H1 (cell line): ENCODE measurements at regions not wholly inside any gene's neighbourhood (a gene's known extent, or its start where the extent isn't known, plus 50 kb on each side); places are given as distances from the start of the nearest gene placed in this dataset.
A peak's percentile ranks its signal among the peaks of the same experiment; 100 is the strongest.

Experiments used
- CTCF ChIA-PET: fragments of 300-600 bp; sonication (Branson Sonifier 250); formaldehyde crosslinking; loops from one replicate; lab custom pipeline; 2021; ENCODE audit not compliant: partially characterized antibody; lab: Charles Lee
- POLR2A ChIA-PET: fragments of 300-600 bp; sonication (Branson Sonifier 250); formaldehyde crosslinking; loops from one replicate; lab custom pipeline; 2021; ENCODE audit warnings: inconsistent platforms; ENCODE audit not compliant: partially characterized antibody; lab: Charles Lee
- DNase-seq, 2 experiments: peaks; one replicate each; pipeline versions ENCODE4 v3.0.0 to v3.0.0-alpha.2; 2010 to 2022; ENCODE audit warnings: low spot score in 2 of 2, low read depth in 1 of 2, mixed read lengths in 1 of 2
- FAIRE-seq: peaks from 2 replicates; lab custom pipeline; 2011; peaks lifted over from hg19 to GRCh38; lab: Jason Lieb, UNC
- H2AFZ ChIP-seq: 2 replicates; pipeline ENCODE4 v1.8.1; 2012; ENCODE audit warnings: low read length, inconsistent platforms
- H2AK5ac ChIP-seq: 2 replicates; pipeline ENCODE4 v1.6.1; 2013; ENCODE audit warnings: low read depth, low read length
- H2BK120ac ChIP-seq: replicated peaks from 2 replicates; pipeline ENCODE3; 2013; ENCODE audit warnings: low read depth, low read length, inconsistent platforms
- H2BK12ac ChIP-seq: 2 replicates; pipeline ENCODE4 v1.6.1; 2013; ENCODE audit warnings: low read depth, low read length
- H2BK15ac ChIP-seq: 2 replicates; pipeline ENCODE4 v1.6.1; 2013; ENCODE audit warnings: low read length
- H2BK20ac ChIP-seq: 2 replicates; pipeline ENCODE4 v1.6.1; 2013; ENCODE audit warnings: low read length
- H2BK5ac ChIP-seq: 2 replicates; pipeline ENCODE4 v1.6.1; 2013; ENCODE audit warnings: low read depth, low read length
- H3K14ac ChIP-seq: 2 replicates; pipeline ENCODE4 v1.6.1; 2013; ENCODE audit warnings: inconsistent platforms; ENCODE audit not compliant: insufficient read length
- H3K18ac ChIP-seq: 2 replicates; pipeline ENCODE4 v1.6.1; 2013; ENCODE audit warnings: low read length; ENCODE audit errors: extremely low read depth
- H3K23ac ChIP-seq: 2 replicates; pipeline ENCODE4 v1.6.1; 2013; ENCODE audit warnings: inconsistent platforms; ENCODE audit not compliant: insufficient read length
- H3K23me2 ChIP-seq: 2 replicates; pipeline ENCODE4 v1.6.1; 2013; ENCODE audit warnings: low read depth, low read length
- H3K27ac ChIP-seq: 2 replicates; pipeline ENCODE4 v1.6.1; 2011; ENCODE audit warnings: low read depth, low read length, inconsistent platforms
- H3K27me3 ChIP-seq, 4 experiments: replicated peaks in 1 of 4; 1 replicate in 1 of 4; 2 replicates in 3 of 4; pipeline versions ENCODE4 v1.6.1 to v1.8.1; 2011 to 2013; ENCODE audit warnings: low read length in 3 of 4, mild to moderate bottlenecking in 3 of 4, inconsistent platforms in 2 of 4, mixed read lengths in 2 of 4, moderate library complexity in 1 of 4; ENCODE audit not compliant: control insufficient read depth in 3 of 4, insufficient read depth in 3 of 4; ENCODE audit errors: extremely low read depth in 1 of 4
- H3K36me3 ChIP-seq, 4 experiments: 2 replicates each; pipeline versions ENCODE4 v1.6.1 to v1.8.1; 2011 to 2013; ENCODE audit warnings: mild to moderate bottlenecking in 4 of 4, low read length in 3 of 4, moderate library complexity in 2 of 4, control low read depth in 1 of 4, inconsistent platforms in 1 of 4; ENCODE audit not compliant: insufficient read depth in 4 of 4, control insufficient read depth in 2 of 4
- H3K4ac ChIP-seq: replicated peaks from 2 replicates; pipeline ENCODE3; 2013; ENCODE audit warnings: low read length, low read depth, mixed read lengths, inconsistent platforms; ENCODE audit not compliant: insufficient read length
- H3K4me1 ChIP-seq, 4 experiments: replicated peaks in 1 of 4; 1 replicate in 1 of 4; 2 replicates in 3 of 4; pipeline versions ENCODE4 v1.6.1 to v1.8.1; 2011 to 2013; ENCODE audit warnings: low read length in 3 of 4, inconsistent platforms in 2 of 4, mixed read lengths in 1 of 4; ENCODE audit not compliant: insufficient read depth in 4 of 4, control insufficient read depth in 3 of 4
- H3K4me2 ChIP-seq, 2 experiments: 2 replicates each; pipeline versions ENCODE4 v1.6.1 to v1.8.1; 2011 to 2013; ENCODE audit warnings: low read depth in 2 of 2, low read length in 2 of 2, control low read depth in 1 of 2, inconsistent platforms in 1 of 2, mild to moderate bottlenecking in 1 of 2; ENCODE audit not compliant: insufficient read depth in 1 of 2
- H3K4me3 ChIP-seq, 4 experiments: fragments of 200-600, 300-600 bp in 1 of 4; sonication (generic), shearing (Covaris generic), sonication (Bioruptor Twin) in 1 of 4; 2 replicates each; pipeline versions ENCODE4 v1.5.1 to v1.8.1; 2011 to 2016; ENCODE audit warnings: low read length in 4 of 4, low read depth in 3 of 4, control low read depth in 2 of 4, inconsistent platforms in 2 of 4, mild to moderate bottlenecking in 2 of 4, mixed read lengths in 1 of 4, moderate library complexity in 1 of 4; ENCODE audit not compliant: insufficient read depth in 2 of 4; ENCODE audit errors: extremely low read depth in 1 of 4
- H3K56ac ChIP-seq: replicated peaks from 2 replicates; pipeline ENCODE3; 2013; ENCODE audit warnings: low read depth, mild to moderate bottlenecking, mixed read lengths, low read length, inconsistent platforms; ENCODE audit not compliant: insufficient read length
- H3K79me1 ChIP-seq: 2 replicates; pipeline ENCODE4 v1.6.1; 2013; ENCODE audit warnings: low read depth, low read length, control low read depth
- H3K79me2 ChIP-seq, 2 experiments: 2 replicates each; pipeline versions ENCODE4 v1.6.1 to v1.8.1; 2012 to 2013; ENCODE audit warnings: low read length in 2 of 2, mild to moderate bottlenecking in 2 of 2, inconsistent platforms in 1 of 2; ENCODE audit not compliant: insufficient read depth in 2 of 2, control insufficient read depth in 1 of 2
- H3K9ac ChIP-seq, 4 experiments: replicated peaks in 1 of 4; 1 replicate in 1 of 4; 2 replicates in 3 of 4; pipeline versions ENCODE4 v1.6.1 to v1.8.1; 2011 to 2013; ENCODE audit warnings: low read depth in 3 of 4, low read length in 3 of 4, control low read depth in 2 of 4, mild to moderate bottlenecking in 2 of 4, moderate library complexity in 2 of 4, inconsistent platforms in 1 of 4; ENCODE audit errors: extremely low read depth in 1 of 4
- H3K9me3 ChIP-seq, 2 experiments: 2 replicates each; pipeline versions ENCODE4 v1.6.1 to v1.8.1; 2012 to 2013; ENCODE audit warnings: mild to moderate bottlenecking in 2 of 2, moderate library complexity in 2 of 2, control low read depth in 1 of 2, inconsistent platforms in 1 of 2, low read depth in 1 of 2, low read length in 1 of 2, mixed read lengths in 1 of 2; ENCODE audit not compliant: insufficient read depth in 2 of 2
- H4K20me1 ChIP-seq, 2 experiments: replicated peaks in 1 of 2; 2 replicates each; pipeline versions ENCODE3 to v1.8.1; 2011 to 2013; ENCODE audit warnings: inconsistent platforms in 2 of 2, low read length in 2 of 2, mild to moderate bottlenecking in 1 of 2; ENCODE audit not compliant: insufficient read depth in 2 of 2, control insufficient read depth in 1 of 2
- H4K5ac ChIP-seq: 2 replicates; pipeline ENCODE4 v1.6.1; 2013; ENCODE audit warnings: low read length, low read depth, mixed read lengths, inconsistent platforms; ENCODE audit not compliant: insufficient read length
- H4K8ac ChIP-seq: 2 replicates; pipeline ENCODE4 v1.8.0; 2013; ENCODE audit warnings: mild to moderate bottlenecking, moderate library complexity, low read length, inconsistent platforms; ENCODE audit not compliant: insufficient read depth; ENCODE audit errors: extremely low read depth
- H4K91ac ChIP-seq: replicated peaks from 2 replicates; pipeline ENCODE3; 2013; ENCODE audit warnings: low read length, mixed read lengths, inconsistent platforms; ENCODE audit not compliant: insufficient read length
- CEBPB ChIP-seq: IDR thresholded peaks from 2 replicates; pipeline ENCODE4 v1.6.1; 2012; ENCODE audit warnings: low read depth, low read length
- EP300 ChIP-seq, 2 experiments: IDR thresholded peaks; 1 replicate in 1 of 2; 2 replicates in 1 of 2; pipeline ENCODE4 v1.6.1; 2011 to 2012; ENCODE audit warnings: low read depth in 2 of 2, low read length in 2 of 2, mild to moderate bottlenecking in 2 of 2, borderline replicate concordance in 1 of 2, inconsistent platforms in 1 of 2, moderate library complexity in 1 of 2
- FOSL1 ChIP-seq: IDR thresholded peaks from 2 replicates; pipeline ENCODE4 v1.6.1; 2011; ENCODE audit warnings: mild to moderate bottlenecking, low read depth, low read length, moderate library complexity; ENCODE audit not compliant: insufficient read depth
- GABPA ChIP-seq: IDR thresholded peaks from 2 replicates; pipeline ENCODE4 v1.6.1; 2011; ENCODE audit warnings: mild to moderate bottlenecking, low read length, moderate library complexity, borderline replicate concordance; ENCODE audit not compliant: insufficient read depth
- KDM4A ChIP-seq: IDR thresholded peaks from one replicate; pipeline ENCODE4 v1.7.1; 2012; ENCODE audit warnings: low read depth, mild to moderate bottlenecking, moderate library complexity, low read length, inconsistent platforms; ENCODE audit not compliant: severe bottlenecking
- POLR2A ChIP-seq, 2 experiments: IDR thresholded peaks; 1 replicate in 1 of 2; 2 replicates in 1 of 2; pipeline ENCODE4 v1.6.1; 2011; ENCODE audit warnings: low read depth in 2 of 2, low read length in 2 of 2, mild to moderate bottlenecking in 2 of 2; ENCODE audit errors: control extremely low read depth in 1 of 2
- SIRT6 ChIP-seq: IDR thresholded peaks from one replicate; pipeline ENCODE4 v1.7.1; 2012; ENCODE audit warnings: low read length, inconsistent platforms
- WGBS, 2 experiments: shearing (Covaris generic) in 1 of 2; methylation state at CpG; one replicate each; pipeline versions ENCODE4 v1.1.6 to v1.1.7; 2013 to 2015; ENCODE audit warnings: low lambda C conversion rate in 2 of 2, mixed read lengths in 2 of 2, inconsistent platforms in 1 of 2, low coverage in 1 of 2, missing lambda C conversion rate in 1 of 2; ENCODE audit not compliant: insufficient replicate concordance in 2 of 2, insufficient coverage in 1 of 2, insufficient read length in 1 of 2; ENCODE audit errors: extremely low coverage in 1 of 2, missing lambda C conversion rate in 1 of 2; 5-methylcytosine and 5-hydroxymethylcytosine counted together

DNA sequence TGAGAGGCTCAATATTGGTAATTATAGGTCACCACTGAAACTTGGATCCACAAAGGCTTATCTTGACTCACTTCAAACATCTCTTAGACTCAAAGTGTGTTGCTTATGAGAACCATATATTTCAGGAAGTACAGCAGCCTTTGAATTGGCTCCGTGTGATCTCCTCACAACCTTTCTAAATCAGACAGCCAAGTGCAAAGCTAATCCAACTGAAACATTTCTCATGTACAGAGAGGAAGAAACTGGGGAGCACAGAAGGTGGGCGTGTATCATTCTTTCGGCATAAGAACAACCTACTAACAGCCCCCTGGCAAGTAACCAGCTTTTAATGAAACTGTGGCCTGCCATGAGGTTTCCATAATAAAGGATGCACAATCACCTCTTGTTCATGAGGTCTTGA is 109.4 kb downstream of the MBL2 start:
- Histone ChIP-seq H3K36me3 (no peaks in the 10 kb centered on the region), H3K14ac (no peak overlapping the region), H2BK20ac (no peak overlapping the region), H3K79me2 (no peaks in the 10 kb centered on the region), H3K4me2 (no peak overlapping the region), H3K79me1 (no peaks in the 10 kb centered on the region), H4K20me1 (no peaks in the 10 kb centered on the region), H2BK5ac (no peak overlapping the region), H3K27ac (no peak overlapping the region), H3K23me2 (no peaks in the 10 kb centered on the region), H3K56ac (no peak overlapping the region), H3K4ac (no peak overlapping the region), H2BK120ac (no peak overlapping the region), H3K9ac (no peak overlapping the region), H3K9me3 (peaks cover 0 to 9% of the 10 kb centered on the region in 2 experiments; a peak in 1 of 4 replicates), H2BK15ac (no peak overlapping the region), H3K23ac (no peak overlapping the region), H4K91ac (no peak overlapping the region), H3K4me3 (no peak overlapping the region), H3K27me3 (peaks cover 0 to 1% (median 0%) of the 10 kb centered on the region in 4 experiments; a peak in 1 of 7 replicates), H4K5ac (no peak overlapping the region), H3K4me1 (no peaks in the 10 kb centered on the region), H3K18ac (no peak overlapping the region), H2AK5ac (no peak overlapping the region), H2AFZ (0 out of 2 replicates have a peak overlapping the region, but pooled peaks have one; percentile 42), H2BK12ac (no peak overlapping the region), H4K8ac (no peak overlapping the region)
- CTCF ChIA-PET = interaction anchor here (1.4 to 2.0 kb wide), 4 partner anchors 13 to 114 kb away, joined by 4 to 8 read pairs (median 6); no protein-coding TSS in a partner anchor
- WGBS, 2 experiments = 82% methylated on average over 3 of the region's 3 CpGs; no CpG with 5 or more reads in 1 of the 2 experiments
- TF ChIP-seq FOSL1 (no peak), POLR2A (IDR thresholded peaks at IDR 0.05; ENCODE audit: control extremely low read depth in 1 of 2, low read depth in 2 of 2, low read length in 2 of 2) (no peak), CEBPB (no peak), GABPA (no peak), SIRT6 (no peak), KDM4A (no peak), EP300 (IDR thresholded peaks at IDR 0.05; ENCODE audit: borderline replicate concordance in 1 of 2, low read depth in 2 of 2, low read length in 2 of 2) (no peak)
- POLR2A ChIA-PET = no interaction called here
- no peak for DNase-seq
- no peak for FAIRE-seq
